ENCODE measurements at regions not wholly inside any gene's neighbourhood (a gene's known extent, or its start where the extent isn't known, plus 50 kb on each side); places are given as distances from the start of the nearest gene placed in this dataset.

DNA sequence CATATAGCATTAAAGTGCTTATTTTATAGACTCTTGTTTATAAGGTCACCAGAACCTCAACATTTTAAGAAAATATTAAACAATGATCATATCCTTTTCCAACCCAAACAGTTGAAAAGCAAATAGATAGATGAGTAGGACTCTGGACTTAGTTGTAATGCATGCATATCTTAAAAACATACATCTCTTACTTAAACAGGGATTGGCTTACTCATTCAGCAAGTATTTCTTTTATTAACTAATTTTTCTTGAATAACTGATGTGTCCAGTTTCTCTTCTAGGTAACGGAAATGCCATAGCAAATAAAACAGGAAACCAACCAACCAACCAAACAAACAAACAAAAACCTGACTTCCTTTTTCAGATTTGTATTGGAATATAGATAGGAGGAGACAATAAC, 70.9 kb upstream of the NBPF4 start:
- no TSS peak for BruUV-seq (replicated peaks)
- TF ChIP-seq SIN3A (IDR thresholded peaks at IDR 0.05; ENCODE audit: borderline replicate concordance, insufficient read depth, low read depth, low read length) (no peak), TCF7L2 (IDR thresholded peaks at IDR 0.05; ENCODE audit: low read depth, low read length) (no peak), POLR2AphosphoS5 (IDR thresholded peaks at IDR 0.05; ENCODE audit: low read depth, low read length) (no peak)
- TF ChIP-seq, protein P1, sequence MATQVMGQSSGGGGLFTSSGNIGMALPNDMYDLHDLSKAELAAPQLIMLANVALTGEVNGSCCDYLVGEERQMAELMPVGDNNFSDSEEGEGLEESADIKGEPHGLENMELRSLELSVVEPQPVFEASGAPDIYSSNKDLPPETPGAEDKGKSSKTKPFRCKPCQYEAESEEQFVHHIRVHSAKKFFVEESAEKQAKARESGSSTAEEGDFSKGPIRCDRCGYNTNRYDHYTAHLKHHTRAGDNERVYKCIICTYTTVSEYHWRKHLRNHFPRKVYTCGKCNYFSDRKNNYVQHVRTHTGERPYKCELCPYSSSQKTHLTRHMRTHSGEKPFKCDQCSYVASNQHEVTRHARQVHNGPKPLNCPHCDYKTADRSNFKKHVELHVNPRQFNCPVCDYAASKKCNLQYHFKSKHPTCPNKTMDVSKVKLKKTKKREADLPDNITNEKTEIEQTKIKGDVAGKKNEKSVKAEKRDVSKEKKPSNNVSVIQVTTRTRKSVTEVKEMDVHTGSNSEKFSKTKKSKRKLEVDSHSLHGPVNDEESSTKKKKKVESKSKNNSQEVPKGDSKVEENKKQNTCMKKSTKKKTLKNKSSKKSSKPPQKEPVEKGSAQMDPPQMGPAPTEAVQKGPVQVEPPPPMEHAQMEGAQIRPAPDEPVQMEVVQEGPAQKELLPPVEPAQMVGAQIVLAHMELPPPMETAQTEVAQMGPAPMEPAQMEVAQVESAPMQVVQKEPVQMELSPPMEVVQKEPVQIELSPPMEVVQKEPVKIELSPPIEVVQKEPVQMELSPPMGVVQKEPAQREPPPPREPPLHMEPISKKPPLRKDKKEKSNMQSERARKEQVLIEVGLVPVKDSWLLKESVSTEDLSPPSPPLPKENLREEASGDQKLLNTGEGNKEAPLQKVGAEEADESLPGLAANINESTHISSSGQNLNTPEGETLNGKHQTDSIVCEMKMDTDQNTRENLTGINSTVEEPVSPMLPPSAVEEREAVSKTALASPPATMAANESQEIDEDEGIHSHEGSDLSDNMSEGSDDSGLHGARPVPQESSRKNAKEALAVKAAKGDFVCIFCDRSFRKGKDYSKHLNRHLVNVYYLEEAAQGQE (IDR thresholded peaks at IDR 0.05; ENCODE audit: insufficient read depth in 1 of 2, low read depth in 2 of 2, low read length in 1 of 2), result no peak
- TF ChIP-seq, protein P2, sequence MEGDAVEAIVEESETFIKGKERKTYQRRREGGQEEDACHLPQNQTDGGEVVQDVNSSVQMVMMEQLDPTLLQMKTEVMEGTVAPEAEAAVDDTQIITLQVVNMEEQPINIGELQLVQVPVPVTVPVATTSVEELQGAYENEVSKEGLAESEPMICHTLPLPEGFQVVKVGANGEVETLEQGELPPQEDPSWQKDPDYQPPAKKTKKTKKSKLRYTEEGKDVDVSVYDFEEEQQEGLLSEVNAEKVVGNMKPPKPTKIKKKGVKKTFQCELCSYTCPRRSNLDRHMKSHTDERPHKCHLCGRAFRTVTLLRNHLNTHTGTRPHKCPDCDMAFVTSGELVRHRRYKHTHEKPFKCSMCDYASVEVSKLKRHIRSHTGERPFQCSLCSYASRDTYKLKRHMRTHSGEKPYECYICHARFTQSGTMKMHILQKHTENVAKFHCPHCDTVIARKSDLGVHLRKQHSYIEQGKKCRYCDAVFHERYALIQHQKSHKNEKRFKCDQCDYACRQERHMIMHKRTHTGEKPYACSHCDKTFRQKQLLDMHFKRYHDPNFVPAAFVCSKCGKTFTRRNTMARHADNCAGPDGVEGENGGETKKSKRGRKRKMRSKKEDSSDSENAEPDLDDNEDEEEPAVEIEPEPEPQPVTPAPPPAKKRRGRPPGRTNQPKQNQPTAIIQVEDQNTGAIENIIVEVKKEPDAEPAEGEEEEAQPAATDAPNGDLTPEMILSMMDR (IDR thresholded peaks at IDR 0.05), result no peak
- no peak for DNase-seq (ENCODE audit: low read depth, low spot score)
- Histone ChIP-seq H3K36me3 (ENCODE audit: control insufficient read depth, insufficient read depth, low read length) (no peaks in the 10 kb centered on the region), H3K9me3 (ENCODE audit: control insufficient read depth, insufficient read depth, low read depth, low read length) (no peaks in the 10 kb centered on the region), H3K27ac (ENCODE audit: low read length) (no peak overlapping the region), H3K4me1 (ENCODE audit: control insufficient read depth, insufficient read depth, low read length) (no peaks in the 10 kb centered on the region), H3K4me3 (ENCODE audit: low read depth in 2 of 2, low read length in 2 of 2) (no peak overlapping the region), H3K27me3 (ENCODE audit: control insufficient read depth, insufficient read depth, low read length) (no peaks in the 10 kb centered on the region)
- CTCF ChIA-PET, result no interaction called here
- in situ Hi-C loops (cut with HindIII; ENCODE audit: low pct_unique_long_range_greater_than_20kb, low sequenced_read_pairs) (no loop called here), intact Hi-C loops (cut with micrococcal nuclease; ENCODE audit: unreplicated experiment) (no loop called here)
- POLR2A ChIA-PET, result no interaction called here
- ATAC-seq, result no peak

DNA sequence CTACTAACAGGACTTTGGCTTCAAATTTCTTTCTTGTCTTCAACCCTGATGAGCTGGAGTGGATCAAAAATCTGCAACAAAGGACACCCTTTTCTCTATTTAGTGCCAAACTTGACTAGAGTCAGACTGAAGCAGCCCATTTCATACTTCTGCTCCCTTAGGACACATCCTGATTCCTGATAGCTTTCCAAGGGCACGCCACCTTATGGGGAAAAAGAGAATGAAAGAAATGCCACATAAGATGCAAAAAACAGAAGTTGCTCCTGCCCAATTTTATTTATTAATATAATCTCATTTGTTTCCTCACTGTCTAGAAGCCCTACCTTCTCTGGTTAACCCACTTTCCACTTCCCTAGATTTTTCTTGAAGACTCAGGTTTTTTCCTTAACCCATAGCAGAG, 72.7 kb upstream of the NBPF4 start:
- no peaks in the 10 kb centered on the region for H3K27me3 ChIP-seq (ENCODE audit: control insufficient read depth, insufficient read depth, low read length)
- H3K9me3 ChIP-seq (ENCODE audit: control insufficient read depth, insufficient read depth, low read depth, low read length), result no peaks in the 10 kb centered on the region
- ChIA-PET CTCF (no interaction called here), POLR2A (no interaction called here)
- ATAC-seq (no peak), DNase-seq (ENCODE audit: low read depth, low spot score) (no peak)
- in situ Hi-C loops (cut with HindIII; ENCODE audit: low pct_unique_long_range_greater_than_20kb, low sequenced_read_pairs), result no loop called here
- no TSS peak for BruUV-seq (replicated peaks)
- H3K4me3 ChIP-seq (ENCODE audit: low read depth in 2 of 2, low read length in 2 of 2), result no peak overlapping the region
- intact Hi-C loops (cut with micrococcal nuclease; ENCODE audit: unreplicated experiment), result no loop called here
- H3K36me3 ChIP-seq (ENCODE audit: control insufficient read depth, insufficient read depth, low read length), result no peaks in the 10 kb centered on the region
- H3K27ac ChIP-seq (ENCODE audit: low read length), result no peak overlapping the region
- TF ChIP-seq SIN3A (IDR thresholded peaks at IDR 0.05; ENCODE audit: borderline replicate concordance, insufficient read depth, low read depth, low read length) (no peak), TCF7L2 (IDR thresholded peaks at IDR 0.05; ENCODE audit: low read depth, low read length) (no peak)
- TF ChIP-seq, protein P2 (IDR thresholded peaks at IDR 0.05), result peak; percentile 40; the same call in 1 of the 2 replicates
- TF ChIP-seq, protein P1 (IDR thresholded peaks at IDR 0.05; ENCODE audit: insufficient read depth in 1 of 2, low read depth in 2 of 2, low read length in 1 of 2), result no peak
- H3K4me1 ChIP-seq (ENCODE audit: control insufficient read depth, insufficient read depth, low read length), result no peaks in the 10 kb centered on the region

All from Panc1 (cell line).